HG02798 (cell line): ENCODE measurements at regions not wholly inside any gene's neighbourhood (a gene's known extent, or its start where the extent isn't known, plus 50 kb on each side); places are given as distances from the start of the nearest gene placed in this dataset.

Experiments
- ATAC-seq: cut with Tn5 transposase; IDR thresholded peaks from one replicate; pipeline ENCODE4 v1.9.1; 2021; ENCODE audit warnings: mild to moderate bottlenecking; ENCODE audit not compliant: unreplicated experiment, poor library complexity

- ATAC-seq: no peak
These were observed 111.3 kb downstream of the SALL1 start for GRCh38 chr16:51039638-51040331.

DNA sequence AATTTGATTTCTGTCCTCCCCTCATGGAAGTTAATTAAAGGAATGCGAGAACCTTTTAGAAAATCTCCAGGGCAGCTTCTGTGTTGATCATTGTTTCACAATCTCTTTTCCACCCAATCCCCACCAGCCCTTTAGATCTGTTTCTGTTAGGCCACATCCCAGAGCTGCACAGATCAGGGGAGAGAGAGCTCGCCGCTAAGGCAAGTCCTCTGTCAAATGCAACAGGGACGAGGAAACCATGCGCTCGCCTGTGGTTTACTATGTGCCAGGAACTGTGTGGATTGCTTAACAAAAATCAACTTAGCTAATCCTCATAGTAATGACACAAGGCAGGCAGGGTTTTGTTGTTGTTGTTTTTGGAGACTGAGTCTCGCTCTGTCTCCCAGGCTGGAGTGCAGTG lies 115.4 kb downstream of the SALL1 start:
- ATAC-seq: no peak

- no peak for ATAC-seq
These were observed 116.0 kb downstream of the SALL1 start for GRCh38 chr16:51035110-51035498.

DNA sequence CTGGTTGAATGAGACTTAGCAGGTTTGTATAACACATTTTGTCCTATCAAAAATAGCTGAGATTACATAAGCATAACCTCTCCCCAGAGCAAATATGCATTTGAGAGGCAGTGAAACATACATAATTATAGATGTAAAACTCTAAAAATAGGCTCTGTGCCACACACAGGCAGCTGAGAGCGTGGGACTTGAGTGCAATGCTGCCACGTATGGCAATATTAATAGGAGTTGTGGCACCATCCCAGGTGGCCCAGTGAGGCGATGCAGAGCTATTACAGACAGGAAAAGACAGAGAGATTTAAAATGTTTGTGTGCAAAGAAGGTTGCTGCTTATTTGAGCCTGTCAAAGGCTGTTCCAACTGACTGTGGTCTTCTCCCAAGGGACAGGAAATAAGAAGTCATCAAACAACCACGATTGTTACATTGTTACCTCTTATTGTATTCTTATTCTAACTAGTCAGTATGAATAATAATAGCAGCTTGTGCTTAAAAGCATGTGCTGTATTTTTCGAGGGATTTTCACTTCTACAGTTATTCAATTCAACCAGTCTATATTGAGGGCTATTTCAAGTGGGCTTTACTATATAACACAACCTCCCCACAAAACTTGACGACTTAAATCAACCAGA lies 116.5 kb downstream of the SALL1 start:
- ATAC-seq: no peak

- ATAC-seq: no peak
These were observed 119.5 kb downstream of the SALL1 start for GRCh38 chr16:51031598-51031997.

DNA sequence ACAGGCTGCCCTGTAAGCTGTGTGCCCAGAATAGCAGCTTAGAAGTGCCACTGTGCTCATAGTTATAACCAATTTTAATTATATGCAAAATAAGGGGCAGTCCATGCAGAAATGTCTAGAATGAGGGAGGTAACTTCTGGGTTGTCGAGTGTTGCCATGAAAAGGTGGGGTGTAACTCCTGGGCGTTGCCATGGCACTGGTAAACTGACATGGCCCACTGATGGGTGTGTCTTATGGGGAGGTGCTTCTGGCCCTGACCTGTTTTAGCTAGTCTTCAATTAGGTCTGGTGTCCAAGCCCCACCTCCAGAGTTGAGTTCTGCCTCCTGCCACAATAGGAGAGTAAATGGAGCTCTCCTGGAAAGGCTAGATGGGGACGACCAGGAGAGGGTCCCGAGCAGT lies 120.6 kb downstream of the SALL1 start:
- ATAC-seq: no peak

DNA sequence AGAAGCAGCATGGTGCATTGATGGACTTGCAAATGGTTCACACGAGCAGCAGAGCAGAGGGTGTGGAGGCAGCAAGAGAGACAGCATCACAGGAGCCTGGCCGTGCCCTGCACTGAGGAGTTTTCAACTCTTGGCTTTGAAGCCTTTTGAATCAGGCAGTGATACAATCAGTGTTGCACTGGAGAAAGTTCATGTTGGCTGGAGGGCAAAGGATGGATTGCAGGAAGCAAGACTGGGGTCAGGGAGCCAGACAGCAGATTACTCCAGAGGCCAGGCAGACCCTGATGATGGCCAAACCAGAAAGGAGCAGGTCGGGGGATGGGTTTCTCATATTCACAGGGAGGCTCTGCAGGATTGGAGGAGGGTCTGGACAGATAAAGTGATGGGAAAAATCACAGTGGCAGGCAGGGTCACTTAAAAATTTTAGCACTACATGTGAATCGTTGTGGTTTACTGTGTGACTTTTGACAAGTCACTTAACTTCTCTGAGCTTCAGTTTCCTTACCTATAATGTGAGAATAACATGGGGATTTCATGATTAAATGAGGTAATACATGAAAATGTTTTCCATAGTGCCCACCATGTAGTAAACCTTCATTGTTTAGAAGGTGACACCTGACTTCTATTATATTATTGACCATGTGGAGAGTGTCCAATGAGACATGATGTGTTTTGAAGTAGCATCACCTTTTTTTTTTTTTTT lies 125.3 kb downstream of the SALL1 start:
- no peak for ATAC-seq

DNA sequence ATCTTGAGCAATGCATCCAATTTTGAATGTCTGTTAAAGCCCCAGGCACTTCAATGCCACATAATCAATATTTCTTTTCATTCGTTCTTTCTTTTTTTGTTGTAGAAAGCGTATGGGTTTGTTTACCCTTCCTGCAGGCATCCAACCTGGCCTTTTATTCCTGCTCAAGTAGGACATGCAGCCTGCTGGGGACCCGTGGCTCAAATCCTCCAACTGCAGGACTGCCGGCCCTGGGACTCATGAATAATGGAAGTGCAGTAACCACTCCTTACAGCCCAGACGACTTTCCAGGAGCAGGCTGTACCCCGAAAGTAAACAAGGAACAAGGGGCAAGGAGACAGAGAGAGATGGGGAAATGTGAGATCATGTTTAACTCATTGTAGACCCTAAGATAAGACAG lies 126.4 kb downstream of the SALL1 start:
- no peak for ATAC-seq

DNA sequence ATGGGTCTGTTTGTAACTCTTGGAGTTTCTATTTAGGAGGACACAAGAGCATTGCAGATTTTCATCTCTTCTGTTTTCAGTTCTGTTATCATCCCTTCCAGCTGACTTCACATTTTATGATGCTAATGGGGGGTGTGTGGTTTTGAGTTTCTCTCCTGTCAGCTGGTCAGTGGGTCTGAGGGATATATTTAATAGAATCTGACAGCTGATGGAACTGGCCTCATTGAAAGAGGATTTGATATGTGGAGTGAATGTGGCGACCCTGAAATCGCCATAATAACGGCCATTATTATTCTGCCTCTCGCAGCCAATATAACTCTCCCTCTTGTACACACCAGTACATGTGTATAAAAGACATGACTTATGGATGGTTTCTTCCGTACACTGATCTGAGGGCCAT lies 128.1 kb downstream of the SALL1 start:
- no peak for ATAC-seq

- no peak for ATAC-seq
These were observed 131.5 kb downstream of the SALL1 start for GRCh38 chr16:51019617-51020016.

DNA sequence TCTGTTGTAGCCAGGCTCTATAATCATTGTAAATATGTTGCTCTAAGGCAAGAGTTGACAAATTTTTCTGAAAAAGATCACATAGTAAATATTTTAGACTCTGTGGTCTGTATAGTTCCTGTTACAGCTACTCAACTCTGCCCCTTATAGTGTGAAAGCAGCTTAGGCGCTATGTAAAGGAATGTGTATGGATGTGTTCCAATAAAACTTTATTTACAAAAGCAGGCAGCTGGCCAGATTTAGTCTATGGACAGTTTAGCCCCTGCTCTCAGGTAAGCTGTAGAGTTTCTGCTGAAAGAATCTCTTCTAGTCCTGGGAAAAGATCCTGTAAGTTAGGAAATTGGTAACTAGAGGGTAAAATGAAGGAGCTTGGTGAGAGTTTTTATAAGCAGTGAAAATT lies 133.1 kb downstream of the SALL1 start:
- no peak for ATAC-seq

- no peak for ATAC-seq
These were observed 138.7 kb downstream of the SALL1 start for GRCh38 chr16:51012396-51012795.

DNA sequence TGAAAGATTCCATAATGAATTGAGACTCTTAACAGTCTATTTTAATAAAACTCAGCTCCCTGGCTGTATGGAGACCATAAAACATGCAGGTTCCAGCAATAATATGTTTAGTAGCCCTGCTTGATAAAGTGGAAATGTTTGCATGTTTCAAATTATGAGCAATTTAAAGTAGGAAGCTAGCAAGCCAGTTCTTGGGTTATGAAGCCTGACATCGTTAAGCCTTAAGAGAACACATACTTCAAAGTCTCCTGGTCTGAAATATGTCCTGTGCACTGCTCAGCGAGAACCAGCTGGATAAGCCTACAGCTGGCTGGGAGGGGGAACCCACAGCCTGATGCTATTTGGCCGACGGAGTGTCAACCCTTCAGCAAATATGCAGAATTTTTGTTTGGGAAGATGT lies 140.3 kb downstream of the SALL1 start:
- no peak for ATAC-seq

GRCh38 chr16:51009813-51010212 lies 141.3 kb downstream of the SALL1 start:
- ATAC-seq: no peak

DNA sequence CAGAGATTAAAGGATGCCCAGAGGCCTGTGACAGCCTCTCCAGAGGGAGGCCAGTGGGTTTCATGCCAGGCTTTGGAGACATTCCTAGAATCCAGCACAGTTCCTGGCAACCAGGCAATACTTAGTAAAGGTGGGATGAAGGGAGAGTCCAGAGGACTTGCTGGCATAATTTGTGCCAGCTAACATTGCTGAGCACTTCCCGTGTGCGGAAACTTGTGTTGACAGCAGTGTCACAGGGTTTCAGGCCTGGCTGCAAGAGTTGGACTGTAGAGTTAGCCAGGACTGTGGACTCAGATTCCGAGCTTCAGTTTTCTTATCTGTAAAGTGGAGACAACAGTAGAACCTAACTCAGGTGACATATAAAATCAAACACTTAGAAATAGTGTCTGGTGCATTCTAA lies 141.7 kb downstream of the SALL1 start:
- no peak for ATAC-seq

DNA sequence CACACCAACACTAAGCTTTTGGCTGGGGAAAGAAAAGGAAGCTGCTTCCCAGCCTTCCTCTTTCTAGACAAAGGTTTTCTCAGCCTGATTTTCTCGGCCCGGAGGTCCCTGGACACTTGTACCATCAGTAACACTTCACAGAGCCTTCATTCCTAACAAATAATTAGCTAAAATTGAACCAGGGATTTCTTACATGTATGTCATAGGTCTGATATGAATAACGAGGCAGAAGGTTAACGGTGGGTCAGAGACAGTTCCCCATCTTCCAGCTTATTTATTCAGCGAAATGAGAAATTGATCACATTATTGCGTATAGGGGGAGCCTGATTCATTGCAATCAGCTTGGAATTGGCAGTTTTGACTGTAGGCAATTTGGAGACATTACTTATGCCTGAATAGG lies 142.5 kb downstream of the SALL1 start:
- ATAC-seq: no peak

- no peak for ATAC-seq
These were observed 143.0 kb downstream of the SALL1 start for GRCh38 chr16:51008037-51008436.

DNA sequence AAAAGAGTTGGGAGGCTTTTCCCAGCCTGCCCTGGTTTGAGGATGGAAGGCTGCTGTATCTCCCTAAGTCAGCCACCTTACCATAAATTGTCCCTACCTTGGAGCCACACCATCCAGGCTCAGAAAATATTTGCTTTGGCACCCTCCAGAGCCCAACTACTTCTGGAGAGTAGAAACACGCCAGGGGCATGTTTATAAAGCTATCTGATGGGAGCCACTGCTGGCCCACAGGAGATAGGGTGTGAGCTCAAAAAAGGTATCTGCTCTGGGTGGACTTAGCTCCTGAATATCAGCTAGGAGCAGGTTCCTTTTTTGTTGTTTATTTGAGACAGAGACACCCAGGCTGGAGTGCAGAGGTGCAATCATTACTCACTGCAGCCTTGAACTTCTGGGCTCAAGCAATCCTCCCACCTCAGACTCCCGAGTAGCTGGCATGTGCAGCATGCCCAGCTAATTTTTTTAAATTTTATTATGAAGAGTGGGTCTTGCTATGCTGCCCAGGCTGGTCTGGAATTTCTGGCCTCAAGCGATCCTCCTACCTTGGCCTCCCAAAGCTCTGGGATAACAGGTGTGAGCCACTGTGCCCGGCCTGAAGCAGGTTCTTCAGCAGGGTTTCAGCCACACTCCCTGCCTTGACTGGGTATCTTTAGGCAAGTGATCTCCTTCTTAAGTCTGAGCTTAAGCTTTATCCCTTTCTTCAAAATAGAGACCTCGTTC lies 147.1 kb downstream of the SALL1 start:
- ATAC-seq: no peak

DNA sequence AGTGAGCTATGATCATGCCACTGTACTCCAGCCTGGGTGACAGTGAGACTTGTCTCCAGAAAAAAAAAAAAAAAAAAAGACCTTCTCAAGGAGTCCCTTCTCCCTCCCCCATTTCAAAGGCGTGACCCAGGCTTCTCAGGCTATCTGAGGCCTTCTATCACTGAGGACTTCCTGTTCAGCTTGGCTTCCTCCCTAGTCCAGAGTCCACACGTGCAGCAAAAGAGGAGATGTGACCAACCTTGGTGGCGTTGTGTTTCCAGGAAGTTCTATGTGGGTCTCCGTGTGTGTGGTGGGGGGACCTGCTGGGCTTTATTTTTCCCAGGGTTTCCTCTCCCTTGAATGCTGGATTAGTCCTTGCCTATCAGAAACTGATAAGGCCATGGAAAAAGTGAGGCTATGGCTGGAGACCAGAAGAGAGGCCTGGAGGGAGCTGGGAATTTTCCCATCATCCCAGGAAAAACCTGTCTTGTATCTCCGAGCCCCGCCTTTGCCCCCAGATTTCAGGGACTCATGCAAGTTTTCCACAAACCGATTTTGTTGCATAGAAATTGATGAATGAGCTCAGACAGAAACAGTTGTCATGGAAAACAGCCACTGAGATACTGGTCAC lies 148.1 kb downstream of the SALL1 start:
- ATAC-seq: no peak

- ATAC-seq: no peak
These were observed 151.9 kb downstream of the SALL1 start for GRCh38 chr16:50999181-50999580.

GRCh38 chr16:50998411-50998810 lies 152.7 kb downstream of the SALL1 start:
- no peak for ATAC-seq
